Adrenal gland (tissue), 9 donors: ENCODE measurements at regions not wholly inside any gene's neighbourhood (a gene's known extent, or its start where the extent isn't known, plus 50 kb on each side); places are given as distances from the start of the nearest gene placed in this dataset.

ENCODE experiments used
- DNase-seq, 7 donors: peaks; one replicate each; pipeline ENCODE4 v3.0.0-alpha.2; 2019 to 2020
- H3K27ac ChIP-seq, 5 donors: fragments of 200-600 bp; sonication (generic) in 4 of 5; 1 replicate in 3 of 5; 2 replicates in 2 of 5; pipeline versions ENCODE4 v1.5.1 to v1.8.0; 2016 to 2020; ENCODE audit warnings: mild to moderate bottlenecking in 1 of 5
- H3K27me3 ChIP-seq: fragments of 200-600 bp; 2 replicates; pipeline ENCODE4 v1.8.0; 2021
- H3K36me3 ChIP-seq, 2 donors: fragments of 200-600 bp; replicated peaks in 1 of 2; 1 replicate in 1 of 2; 2 replicates in 1 of 2; pipeline versions ENCODE4 v1.5.1 to v1.8.0; 2018 to 2022
- H3K4me1 ChIP-seq, 2 donors: fragments of 200-600 bp; replicated peaks in 1 of 2; 1 replicate in 1 of 2; 2 replicates in 1 of 2; pipeline versions ENCODE4 v1.5.1 to v1.8.0; 2018 to 2021
- H3K4me3 ChIP-seq, 4 donors: fragments of 200-600 bp; sonication (generic) in 3 of 4; one replicate each; pipeline ENCODE4 v1.5.1; 2016 to 2018
- H3K9me3 ChIP-seq, 3 donors: fragments of 200-600 bp; sonication (generic) in 1 of 3; replicated peaks in 1 of 3; 1 replicate in 2 of 3; 2 replicates in 1 of 3; pipeline versions ENCODE4 v1.5.1 to v1.8.0; 2016 to 2021
- CTCF ChIP-seq, 6 experiments: fragments of 450-650 bp in 4 of 6; fragments of 200-600 bp in 2 of 6; sonication (generic) in 1 of 6; IDR thresholded peaks; 1 replicate in 5 of 6; 2 replicates in 1 of 6; pipeline versions ENCODE4 v1.5.1 to v1.8.0; 2016 to 2021; ENCODE audit warnings: antibody characterized with exemption in 6 of 6, mild to moderate bottlenecking in 2 of 6, moderate library complexity in 1 of 6
- POLR2A ChIP-seq, 2 donors: fragments of 450-650 bp; IDR thresholded peaks; one replicate each; pipeline ENCODE4 v1.6.1; 2017; ENCODE audit warnings: antibody characterized with exemption in 2 of 2, mild to moderate bottlenecking in 2 of 2, moderate library complexity in 1 of 2
- WGBS, 4 donors: extraction: QIAGEN DNeasy Blood & Tissue Kit in 2 of 4; methylation state at CpG; one replicate each; pipeline versions ENCODE4 v1.1.5 to v1.1.7; 2013 to 2017; 5-methylcytosine and 5-hydroxymethylcytosine counted together
- intact Hi-C, 2 donors: fragments of 100-400 bp; cut with DNase I; formaldehyde crosslinking; loops; one replicate each; pipeline versions ENCODE4 v1.14.1 to v1.15.0; 2022 to 2023
- donor health status: healthy with polysubstance abuse.
- donor health status: Bipolar disorder and iron deficiency.
- donor health status: DM: yes; HTN: yes; CAD: no.
- donor health status: DM: no; HTN: no; CAD: no.
- donor health status: DM: no; HTN: no; CAD: no.

GRCh38 chr5:135207866-135208265 lies 173.8 kb upstream of the PITX1 start:
- WGBS, 4 donors, result 66 to 85% (median 74%) methylated on average over 6 of the region's 6 CpGs
- H3K27ac ChIP-seq, result peak overlapping the region in 1 of 5 donors; percentile 86
- intact Hi-C loops, result no loop called here
- TF ChIP-seq CTCF (IDR thresholded peaks at IDR 0.05) (no peak), POLR2A (IDR thresholded peaks at IDR 0.05) (no peak)
- H3K9me3 ChIP-seq, result peaks cover 0 to 1% (median 0%) of the 10 kb centered on the region in 3 donors
- H3K4me3 ChIP-seq, result no peak overlapping the region
- peak in 2 of 7 donors; percentile 16 to 23 for DNase-seq
- H3K27me3 ChIP-seq, result no peaks in the 10 kb centered on the region
- H3K4me1 ChIP-seq, result peaks cover 5 to 6% of the 10 kb centered on the region in 2 donors
- no peaks in the 10 kb centered on the region for H3K36me3 ChIP-seq

- DNase-seq, result peak in 1 of 7 donors; percentile 8
Observed at GRCh38 chr5:135206862-135207261, 172.8 kb upstream of the PITX1 start.

GRCh38 chr5:135205632-135206349 lies 171.8 kb upstream of the PITX1 start:
- TF ChIP-seq CTCF (IDR thresholded peaks at IDR 0.05), result no peak
- TF ChIP-seq POLR2A (IDR thresholded peaks at IDR 0.05), result no peak
- peak in 2 of 7 donors; percentile 0 to 6 for DNase-seq
- H3K27ac ChIP-seq, result no peak overlapping the region
- no peaks in the 10 kb centered on the region for H3K36me3 ChIP-seq
- intact Hi-C loops, result no loop called here
- peaks cover 0 to 5% (median 0%) of the 10 kb centered on the region in 3 donors for H3K9me3 ChIP-seq
- no peak overlapping the region for H3K4me3 ChIP-seq
- peaks cover 5 to 6% of the 10 kb centered on the region in 2 donors for H3K4me1 ChIP-seq
- no peaks in the 10 kb centered on the region for H3K27me3 ChIP-seq
- WGBS, 4 donors, result 84 to 92% (median 88%) methylated on average over 3 of the region's 3 CpGs

More at GRCh38 chr5:135206862-135207261, 172.8 kb upstream of the PITX1 start:
- H3K36me3 ChIP-seq, result no peaks in the 10 kb centered on the region
- H3K4me1 ChIP-seq, result peaks cover 5 to 6% of the 10 kb centered on the region in 2 donors
- no peak overlapping the region for H3K4me3 ChIP-seq
- H3K27me3 ChIP-seq, result no peaks in the 10 kb centered on the region
- TF ChIP-seq CTCF (IDR thresholded peaks at IDR 0.05) (no peak), POLR2A (IDR thresholded peaks at IDR 0.05) (no peak)
- intact Hi-C loops, result no loop called here
- no peak overlapping the region for H3K27ac ChIP-seq
- H3K9me3 ChIP-seq, result peaks cover 0 to 5% (median 0%) of the 10 kb centered on the region in 3 donors
- 96 to 100% (median 98%) methylated on average over 3 of the region's 3 CpGs for WGBS, 4 donors

GRCh38 chr5:135204151-135204600 lies 170.1 kb upstream of the PITX1 start:
- no peak for DNase-seq
- H3K4me3 ChIP-seq, result no peak overlapping the region
- WGBS, 4 donors, result 38 to 76% (median 60%) methylated on average over 1 of the region's 1 CpG
- peaks cover 5 to 6% of the 10 kb centered on the region in 2 donors for H3K4me1 ChIP-seq
- peaks cover 0 to 5% (median 0%) of the 10 kb centered on the region in 3 donors for H3K9me3 ChIP-seq
- no peaks in the 10 kb centered on the region for H3K27me3 ChIP-seq
- TF ChIP-seq POLR2A (IDR thresholded peaks at IDR 0.05), result no peak
- TF ChIP-seq CTCF (IDR thresholded peaks at IDR 0.05), result peak in 4 of 6 experiments; percentile 22 to 52 (median 30)
- no peak overlapping the region for H3K27ac ChIP-seq
- intact Hi-C loops, result no loop called here
- no peaks in the 10 kb centered on the region for H3K36me3 ChIP-seq
